Brain microvascular endothelial cell (primary cell): ENCODE measurements at regions not wholly inside any gene's neighbourhood (a gene's known extent, or its start where the extent isn't known, plus 50 kb on each side); places are given as distances from the start of the nearest gene placed in this dataset.

Source experiments
- DNase-seq: peaks from one replicate; pipeline ENCODE4 v3.0.0-alpha.2; 2020
- H3K27ac ChIP-seq: fragments of 250-450 bp; sonication (Bioruptor Pico); 2 replicates; pipeline ENCODE4 v1.5.1; 2020; ENCODE audit warnings: mild to moderate bottlenecking, moderate library complexity
- H3K27me3 ChIP-seq: fragments of 250-450 bp; sonication (Bioruptor Pico); replicated peaks from 2 replicates; pipeline ENCODE4 v1.5.1; 2020; ENCODE audit warnings: mild to moderate bottlenecking
- H3K36me3 ChIP-seq: fragments of 250-450 bp; sonication (Bioruptor Pico); replicated peaks from 2 replicates; pipeline ENCODE4 v1.5.1; 2020; ENCODE audit warnings: mild to moderate bottlenecking
- H3K4me3 ChIP-seq: 2 replicates; pipeline ENCODE4 v1.5.1; 2011; ENCODE audit warnings: low read depth, mild to moderate bottlenecking, control low read depth, low read length, moderate library complexity
- in situ Hi-C: cut with HindIII; loops from 2 replicates; pipeline ENCODE4 v1.10.0; 2017; ENCODE audit warnings: low sequenced_read_pairs, low pct_ligation_motif_present
- TF ChIP-seq, protein P1 (sequence below): IDR thresholded peaks from 2 replicates; pipeline ENCODE4 v1.5.1; 2011; ENCODE audit warnings: low read depth, mild to moderate bottlenecking, moderate library complexity, low read length, control low read depth, inconsistent platforms; ENCODE audit errors: missing control alignments

DNA sequence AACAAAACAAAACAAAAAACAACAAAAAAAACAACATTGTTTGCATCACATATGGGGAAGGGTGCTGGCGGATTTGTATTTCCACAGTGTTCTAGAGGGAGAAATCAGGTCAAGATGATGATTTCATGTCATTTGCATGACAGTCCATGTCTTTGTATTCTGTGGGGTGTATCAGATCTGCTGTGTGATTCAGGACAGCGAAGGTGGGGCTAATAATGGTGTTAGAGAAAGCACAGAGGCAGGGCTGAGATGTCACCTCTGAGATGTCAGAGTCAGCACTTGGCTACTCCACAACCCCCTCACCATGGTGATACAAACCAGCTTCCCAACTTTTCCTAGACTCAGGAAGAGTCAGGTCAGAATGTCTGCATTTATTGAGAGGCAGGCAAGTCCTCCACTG lies 543.2 kb downstream of the BCL11B start:
- Histone ChIP-seq H3K36me3 (no peaks in the 10 kb centered on the region), H3K27me3 (no peaks in the 10 kb centered on the region), H3K4me3 (no peak overlapping the region), H3K27ac (no peak overlapping the region)
- in situ Hi-C loops = no loop called here
- TF ChIP-seq, protein P1, sequence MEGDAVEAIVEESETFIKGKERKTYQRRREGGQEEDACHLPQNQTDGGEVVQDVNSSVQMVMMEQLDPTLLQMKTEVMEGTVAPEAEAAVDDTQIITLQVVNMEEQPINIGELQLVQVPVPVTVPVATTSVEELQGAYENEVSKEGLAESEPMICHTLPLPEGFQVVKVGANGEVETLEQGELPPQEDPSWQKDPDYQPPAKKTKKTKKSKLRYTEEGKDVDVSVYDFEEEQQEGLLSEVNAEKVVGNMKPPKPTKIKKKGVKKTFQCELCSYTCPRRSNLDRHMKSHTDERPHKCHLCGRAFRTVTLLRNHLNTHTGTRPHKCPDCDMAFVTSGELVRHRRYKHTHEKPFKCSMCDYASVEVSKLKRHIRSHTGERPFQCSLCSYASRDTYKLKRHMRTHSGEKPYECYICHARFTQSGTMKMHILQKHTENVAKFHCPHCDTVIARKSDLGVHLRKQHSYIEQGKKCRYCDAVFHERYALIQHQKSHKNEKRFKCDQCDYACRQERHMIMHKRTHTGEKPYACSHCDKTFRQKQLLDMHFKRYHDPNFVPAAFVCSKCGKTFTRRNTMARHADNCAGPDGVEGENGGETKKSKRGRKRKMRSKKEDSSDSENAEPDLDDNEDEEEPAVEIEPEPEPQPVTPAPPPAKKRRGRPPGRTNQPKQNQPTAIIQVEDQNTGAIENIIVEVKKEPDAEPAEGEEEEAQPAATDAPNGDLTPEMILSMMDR = no peak
- DNase-seq = no peak

DNA sequence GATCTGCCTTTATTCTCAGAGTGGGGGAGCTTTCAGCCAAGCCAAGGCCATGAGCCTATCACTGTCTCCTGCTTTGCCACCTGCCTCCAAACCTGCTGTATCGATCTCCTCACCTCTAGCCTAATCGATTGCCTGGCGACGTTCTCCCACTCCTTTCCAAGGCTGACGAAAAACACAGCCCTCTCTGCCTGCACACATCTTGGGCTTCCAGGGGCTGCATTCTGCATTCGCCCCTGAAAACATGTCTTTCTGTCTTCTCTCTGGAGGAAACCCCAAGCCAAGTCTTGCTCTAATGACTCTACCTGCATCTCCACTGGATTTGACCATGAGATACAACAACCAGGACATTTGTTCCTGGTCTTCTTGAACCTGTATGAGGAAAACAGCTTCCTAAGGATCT lies 540.7 kb downstream of the BCL11B start:
- no peak for DNase-seq
- TF ChIP-seq, protein P1 = no peak
- in situ Hi-C loops = no loop called here
- no peaks in the 10 kb centered on the region for H3K36me3 ChIP-seq
- H3K4me3 ChIP-seq = no peak overlapping the region
- no peak overlapping the region for H3K27ac ChIP-seq
- H3K27me3 ChIP-seq = no peaks in the 10 kb centered on the region

DNA sequence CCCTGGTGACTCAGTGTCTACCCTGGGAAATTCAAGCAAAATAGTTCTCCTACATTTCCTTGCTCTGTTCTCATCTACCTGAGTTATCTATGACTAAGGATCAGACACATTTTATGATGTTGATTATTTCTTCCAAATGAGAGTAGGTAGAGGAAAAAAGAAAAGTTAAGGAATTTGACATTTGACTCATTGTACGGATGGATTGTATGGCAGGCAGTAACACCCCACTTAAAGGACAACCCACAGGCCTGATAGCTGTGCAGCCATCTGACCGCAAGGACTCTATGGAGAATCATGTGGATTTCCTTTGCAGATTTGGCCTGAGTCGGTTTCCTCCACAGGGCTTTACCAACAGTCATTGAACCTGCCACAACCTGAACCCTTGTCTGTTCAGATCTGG lies 540.3 kb downstream of the BCL11B start:
- DNase-seq = no peak
- Histone ChIP-seq H3K27ac (no peak overlapping the region), H3K36me3 (no peaks in the 10 kb centered on the region), H3K4me3 (no peak overlapping the region), H3K27me3 (no peaks in the 10 kb centered on the region)
- in situ Hi-C loops = no loop called here
- TF ChIP-seq, protein P1 = no peak

DNA sequence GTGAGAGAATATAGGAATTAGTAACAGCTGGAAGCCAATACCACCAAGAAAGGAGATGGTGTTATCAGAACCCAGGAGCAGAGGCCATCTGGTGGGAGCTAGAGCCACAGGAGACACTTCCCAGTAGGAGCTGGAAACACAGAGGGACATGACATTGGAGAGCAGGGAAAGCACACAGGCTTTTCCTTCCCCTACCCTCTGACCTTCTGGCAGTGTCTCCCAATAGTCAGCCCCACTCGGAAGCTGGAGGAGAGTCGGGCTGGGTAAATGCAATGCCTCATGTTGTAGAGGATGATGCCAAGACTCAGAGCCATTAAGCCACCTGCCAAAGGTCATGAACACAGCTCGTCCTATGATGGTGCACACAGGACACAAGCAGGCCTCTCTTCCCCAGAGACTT lies 538.5 kb downstream of the BCL11B start:
- Histone ChIP-seq H3K4me3 (no peak overlapping the region), H3K27me3 (no peaks in the 10 kb centered on the region), H3K36me3 (no peaks in the 10 kb centered on the region), H3K27ac (no peak overlapping the region)
- no peak for DNase-seq
- in situ Hi-C loops = no loop called here
- TF ChIP-seq, protein P1 = no peak

DNA sequence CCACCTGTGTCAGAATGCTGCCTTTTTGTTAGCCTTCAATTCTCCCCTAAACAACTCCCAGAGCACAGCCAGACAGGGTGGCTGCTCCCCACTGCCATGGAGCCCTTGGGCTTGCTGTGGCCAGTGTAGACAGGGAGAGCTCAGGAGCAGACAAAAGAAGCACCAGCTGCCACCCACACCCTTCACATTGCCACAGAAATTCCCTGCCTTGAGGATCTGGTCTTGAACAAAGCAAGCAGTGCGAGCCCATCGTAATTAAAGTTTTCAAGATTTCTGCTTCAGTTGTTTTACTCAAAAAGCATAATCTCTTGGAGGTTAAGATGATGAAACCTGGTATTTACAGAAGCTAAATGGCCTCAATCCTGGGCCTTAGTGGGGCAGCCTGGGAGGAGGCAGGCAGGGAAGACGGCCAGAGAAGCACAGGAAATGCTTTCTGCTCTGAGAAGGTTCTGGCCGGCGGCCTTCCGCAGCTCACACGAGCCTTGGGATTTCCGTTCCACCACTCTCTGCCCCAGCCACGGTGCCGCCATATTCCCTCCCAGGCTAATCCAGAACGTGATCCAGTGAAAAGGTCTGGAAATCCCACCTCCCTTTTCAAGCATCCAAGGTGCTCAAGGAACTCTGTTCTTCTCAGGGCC lies 535.2 kb downstream of the BCL11B start:
- no peak overlapping the region for H3K27ac ChIP-seq
- no peaks in the 10 kb centered on the region for H3K27me3 ChIP-seq
- TF ChIP-seq, protein P1 = no peak
- in situ Hi-C loops = no loop called here
- no peak for DNase-seq
- H3K4me3 ChIP-seq = no peak overlapping the region
- H3K36me3 ChIP-seq = no peaks in the 10 kb centered on the region

DNA sequence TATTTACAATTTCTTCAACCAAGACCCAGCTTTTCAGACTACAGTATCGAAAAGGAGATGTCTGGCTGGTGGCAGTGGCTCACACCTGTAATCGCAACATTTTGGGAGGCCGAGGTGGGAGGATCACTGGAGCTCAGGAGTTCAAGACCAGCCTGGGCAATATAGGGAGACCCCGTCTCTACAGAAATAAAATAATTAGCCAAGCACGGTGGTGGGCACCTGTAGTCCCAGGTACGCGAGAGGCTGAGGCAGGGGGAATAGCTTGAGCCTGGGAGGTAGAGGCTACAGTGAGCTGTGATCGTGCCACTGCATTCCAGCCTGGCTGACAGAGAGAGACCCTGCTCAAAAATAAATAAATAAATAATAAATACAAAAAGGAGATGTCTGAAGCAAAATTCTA lies 530.5 kb downstream of the BCL11B start:
- in situ Hi-C loops = no loop called here
- H3K27me3 ChIP-seq = no peaks in the 10 kb centered on the region
- no peak overlapping the region for H3K4me3 ChIP-seq
- TF ChIP-seq, protein P1 = no peak
- no peak for DNase-seq
- no peaks in the 10 kb centered on the region for H3K36me3 ChIP-seq
- H3K27ac ChIP-seq = no peak overlapping the region
